GM12878 (cell line): ENCODE measurements at regions not wholly inside any gene's neighbourhood (a gene's known extent, or its start where the extent isn't known, plus 50 kb on each side); places are given as distances from the start of the nearest gene placed in this dataset.

Source experiments
- CTCF ChIP-seq, 3 experiments: IDR thresholded peaks in 2 of 3; conservative IDR thresholded peaks in 1 of 3; 2 replicates each; pipeline ENCODE4 v1.5.1; 2011; ENCODE audit warnings: low read depth in 3 of 3, low read length in 3 of 3, mild to moderate bottlenecking in 3 of 3, control low read depth in 2 of 3, moderate library complexity in 2 of 3, inconsistent platforms in 1 of 3, mixed read lengths in 1 of 3; ENCODE audit not compliant: control insufficient read depth in 2 of 3, insufficient read depth in 1 of 3; ENCODE audit errors: extremely low read depth in 1 of 3
- DPF2 ChIP-seq: fragments of 450-650 bp; IDR thresholded peaks from 2 replicates; pipeline ENCODE4 v1.6.1; 2017; ENCODE audit warnings: mild to moderate bottlenecking
- E2F4 ChIP-seq: IDR thresholded peaks from 2 replicates; pipeline ENCODE4 v1.6.1; 2012; ENCODE audit warnings: low read depth, low read length, improper control_type of control experiment
- E2F8 ChIP-seq: fragments of 450-650 bp; IDR thresholded peaks from 2 replicates; pipeline ENCODE4 v1.6.1; 2018; ENCODE audit warnings: mild to moderate bottlenecking, low read depth, moderate library complexity; ENCODE audit not compliant: partially characterized antibody
- E4F1 ChIP-seq: fragments of 450-650 bp; IDR thresholded peaks from 2 replicates; pipeline ENCODE4 v1.6.1; 2018; ENCODE audit warnings: borderline replicate concordance, mild to moderate bottlenecking; ENCODE audit not compliant: partially characterized antibody
- EGR1 ChIP-seq, 2 experiments: IDR thresholded peaks; 1 replicate in 1 of 2; 2 replicates in 1 of 2; pipeline ENCODE4 v1.6.1; 2011 to 2012; ENCODE audit warnings: low read depth in 2 of 2, low read length in 2 of 2, borderline replicate concordance in 1 of 2, mild to moderate bottlenecking in 1 of 2, moderate library complexity in 1 of 2
- HSF1 ChIP-seq: fragments of 150-350 bp; IDR thresholded peaks from 2 replicates; pipeline ENCODE4 v1.6.1; 2014; ENCODE audit warnings: mild to moderate bottlenecking, low read depth, low read length
- IRF3 ChIP-seq: fragments of 450-650 bp; IDR thresholded peaks from 2 replicates; pipeline ENCODE4 v1.6.1; 2014; ENCODE audit warnings: mild to moderate bottlenecking
- KAT2A ChIP-seq: conservative IDR thresholded peaks from 2 replicates; pipeline ENCODE4 v1.6.1; 2011; ENCODE audit warnings: low read depth, low read length; ENCODE audit not compliant: control insufficient read depth
- NBN ChIP-seq: fragments of 450-650 bp; IDR thresholded peaks from 2 replicates; pipeline ENCODE4 v1.6.1; 2016
- SMAD1 ChIP-seq: fragments of 450-650 bp; IDR thresholded peaks from 2 replicates; pipeline ENCODE4 v1.6.1; 2018; ENCODE audit warnings: mild to moderate bottlenecking, low read depth; ENCODE audit not compliant: partially characterized antibody
- SP1 ChIP-seq: IDR thresholded peaks from one replicate; pipeline ENCODE4 v1.6.1; 2011; ENCODE audit warnings: low read depth, low read length
- SREBF2 ChIP-seq: IDR thresholded peaks from 2 replicates; pipeline ENCODE4 v1.6.1; 2012; ENCODE audit warnings: mild to moderate bottlenecking, low read length
- ZNF274 ChIP-seq: IDR thresholded peaks from one replicate; pipeline ENCODE4 v1.8.0; 2011; ENCODE audit not compliant: insufficient read length, insufficient read depth
- ZNF592 ChIP-seq: fragments of 450-650 bp; IDR thresholded peaks from 2 replicates; pipeline ENCODE4 v1.6.1; 2017; ENCODE audit warnings: mild to moderate bottlenecking, moderate library complexity

GRCh38 chr9:1759009-1759408 is 256.1 kb upstream of the SMARCA2 start (continued):
- TF ChIP-seq HSF1 (no peak), SMAD1 (no peak), SP1 (no peak), NBN (no peak), IRF3 (no peak), E4F1 (no peak), ZNF274 (no peak), DPF2 (no peak), ZNF592 (no peak), EGR1 (IDR thresholded peaks at IDR 0.05; ENCODE audit: borderline replicate concordance in 1 of 2, low read depth in 2 of 2, low read length in 2 of 2) (no peak), KAT2A (no peak), E2F4 (no peak), CTCF (IDR thresholded peaks at IDR 0.05 in 2 of 3, conservative IDR thresholded peaks at IDR 0.05 in 1 of 3; ENCODE audit: control insufficient read depth in 2 of 3, extremely low read depth in 1 of 3, insufficient read depth in 1 of 3, low read depth in 3 of 3, low read length in 3 of 3) (no peak), SREBF2 (no peak), E2F8 (no peak)
